ENCODE measurements at regions not wholly inside any gene's neighbourhood (a gene's known extent, or its start where the extent isn't known, plus 50 kb on each side); places are given as distances from the start of the nearest gene placed in this dataset.
A peak's percentile ranks its signal among the peaks of the same experiment; 100 is the strongest.

- no peak overlapping the region for H3K4me3 ChIP-seq (ENCODE audit: low read depth, low read length)
- no peak for DNase-seq (ENCODE audit: low read depth)
Measured at GRCh38 chr20:23237201-23237600, 113.4 kb upstream of the NXT1 start.

GRCh38 chr20:23235173-23236027, 115.2 kb upstream of the NXT1 start:
- no peak overlapping the region for H3K4me3 ChIP-seq (ENCODE audit: low read depth, low read length)
- DNase-seq (ENCODE audit: low read depth) = no peak

GRCh38 chr20:23234311-23235078, 116.1 kb upstream of the NXT1 start:
- H3K4me3 ChIP-seq (ENCODE audit: low read depth, low read length) = no peak overlapping the region
- DNase-seq (ENCODE audit: low read depth) = peak; percentile 47

- DNase-seq (ENCODE audit: low read depth) = no peak
- no peak overlapping the region for H3K4me3 ChIP-seq (ENCODE audit: low read depth, low read length)
Measured at GRCh38 chr20:23233341-23233740, 117.2 kb upstream of the NXT1 start.

GRCh38 chr20:23232679-23233308, 117.8 kb upstream of the NXT1 start:
- DNase-seq (ENCODE audit: low read depth) = no peak
- no peak overlapping the region for H3K4me3 ChIP-seq (ENCODE audit: low read depth, low read length)

GRCh38 chr20:23232219-23232581, 118.4 kb upstream of the NXT1 start:
- H3K4me3 ChIP-seq (ENCODE audit: low read depth, low read length) = no peak overlapping the region
- DNase-seq (ENCODE audit: low read depth) = no peak

GRCh38 chr20:23231561-23232218, 118.9 kb upstream of the NXT1 start:
- DNase-seq (ENCODE audit: low read depth) = no peak
- no peak overlapping the region for H3K4me3 ChIP-seq (ENCODE audit: low read depth, low read length)

- no peak for DNase-seq (ENCODE audit: low read depth)
- H3K4me3 ChIP-seq (ENCODE audit: low read depth, low read length) = no peak overlapping the region
Measured at GRCh38 chr20:23230766-23231385, 119.7 kb upstream of the NXT1 start.

- no peak overlapping the region for H3K4me3 ChIP-seq (ENCODE audit: low read depth, low read length)
- DNase-seq (ENCODE audit: low read depth) = no peak
Measured at GRCh38 chr20:23229989-23230388, 120.6 kb upstream of the NXT1 start.

GRCh38 chr20:23228912-23229311, 121.7 kb upstream of the NXT1 start:
- peak; percentile 92 for DNase-seq (ENCODE audit: low read depth)
- H3K4me3 ChIP-seq (ENCODE audit: low read depth, low read length) = no peak overlapping the region

- H3K4me3 ChIP-seq (ENCODE audit: low read depth, low read length) = no peak overlapping the region
- DNase-seq (ENCODE audit: low read depth) = no peak
Measured at GRCh38 chr20:23227976-23228375, 122.6 kb upstream of the NXT1 start.

GRCh38 chr20:23227274-23227673, 123.3 kb upstream of the NXT1 start:
- no peak overlapping the region for H3K4me3 ChIP-seq (ENCODE audit: low read depth, low read length)
- no peak for DNase-seq (ENCODE audit: low read depth)

- H3K4me3 ChIP-seq (ENCODE audit: low read depth, low read length) = no peak overlapping the region
- DNase-seq (ENCODE audit: low read depth) = no peak
Measured at GRCh38 chr20:23226612-23227265, 123.9 kb upstream of the NXT1 start.

GRCh38 chr20:23225407-23226060, 125.1 kb upstream of the NXT1 start:
- no peak overlapping the region for H3K4me3 ChIP-seq (ENCODE audit: low read depth, low read length)
- DNase-seq (ENCODE audit: low read depth) = peak; percentile 88

GRCh38 chr20:23224806-23225205, 125.8 kb upstream of the NXT1 start:
- no peak for DNase-seq (ENCODE audit: low read depth)
- no peak overlapping the region for H3K4me3 ChIP-seq (ENCODE audit: low read depth, low read length)

GRCh38 chr20:23223908-23224580, 126.5 kb upstream of the NXT1 start:
- no peak for DNase-seq (ENCODE audit: low read depth)
- H3K4me3 ChIP-seq (ENCODE audit: low read depth, low read length) = no peak overlapping the region

- no peak overlapping the region for H3K4me3 ChIP-seq (ENCODE audit: low read depth, low read length)
- no peak for DNase-seq (ENCODE audit: low read depth)
Measured at GRCh38 chr20:23222531-23223200, 127.9 kb upstream of the NXT1 start.
